Activated CD8-positive, alpha-beta memory T cell treated with anti-CD3 and anti-CD28 coated beads, Interleukin-2, amount 50 U/mL, for 48 hours (primary cell): ENCODE measurements at regions not wholly inside any gene's neighbourhood (a gene's known extent, or its start where the extent isn't known, plus 50 kb on each side); places are given as distances from the start of the nearest gene placed in this dataset.

Experiments
- DNase-seq: peaks from one replicate; pipeline ENCODE4 v3.0.0-alpha.2; 2020

GRCh38 chr10:6667679-6668270 lies 87.7 kb upstream of the PRKCQ start:
- DNase-seq, result no peak

- no peak for DNase-seq
Observed at GRCh38 chr10:6667150-6667549, 87.1 kb upstream of the PRKCQ start.

- DNase-seq, result no peak
Observed at GRCh38 chr10:6665847-6666246, 85.8 kb upstream of the PRKCQ start.

GRCh38 chr10:6660460-6660859 lies 80.4 kb upstream of the PRKCQ start:
- DNase-seq, result no peak

GRCh38 chr10:6659451-6659850 lies 79.4 kb upstream of the PRKCQ start:
- DNase-seq, result no peak

- no peak for DNase-seq
Observed at GRCh38 chr10:6657669-6658068, 77.6 kb upstream of the PRKCQ start.

- DNase-seq, result no peak
Observed at GRCh38 chr10:6657196-6657595, 77.1 kb upstream of the PRKCQ start.

GRCh38 chr10:6654571-6654970 lies 74.5 kb upstream of the PRKCQ start:
- no peak for DNase-seq

GRCh38 chr10:6650586-6650985 lies 70.5 kb upstream of the PRKCQ start:
- no peak for DNase-seq

- DNase-seq, result no peak
Observed at GRCh38 chr10:6649903-6650302, 69.8 kb upstream of the PRKCQ start.

GRCh38 chr10:6648894-6649720 lies 69.0 kb upstream of the PRKCQ start:
- DNase-seq, result no peak

- DNase-seq, result peak; percentile 82
Observed at GRCh38 chr10:6647811-6648526, 67.9 kb upstream of the PRKCQ start.

GRCh38 chr10:6643962-6644361 lies 63.9 kb upstream of the PRKCQ start:
- no peak for DNase-seq

GRCh38 chr10:6642876-6643275 lies 62.8 kb upstream of the PRKCQ start:
- no peak for DNase-seq

GRCh38 chr10:6640433-6641040 lies 60.5 kb upstream of the PRKCQ start:
- no peak for DNase-seq

- no peak for DNase-seq
Observed at GRCh38 chr10:6637053-6637452, 57.0 kb upstream of the PRKCQ start.

GRCh38 chr10:6635784-6636183 lies 55.7 kb upstream of the PRKCQ start:
- no peak for DNase-seq
